ENCODE measurements at regions not wholly inside any gene's neighbourhood (a gene's known extent, or its start where the extent isn't known, plus 50 kb on each side); places are given as distances from the start of the nearest gene placed in this dataset.
A peak's percentile ranks its signal among the peaks of the same experiment; 100 is the strongest.

- TF ChIP-seq, protein P1, sequence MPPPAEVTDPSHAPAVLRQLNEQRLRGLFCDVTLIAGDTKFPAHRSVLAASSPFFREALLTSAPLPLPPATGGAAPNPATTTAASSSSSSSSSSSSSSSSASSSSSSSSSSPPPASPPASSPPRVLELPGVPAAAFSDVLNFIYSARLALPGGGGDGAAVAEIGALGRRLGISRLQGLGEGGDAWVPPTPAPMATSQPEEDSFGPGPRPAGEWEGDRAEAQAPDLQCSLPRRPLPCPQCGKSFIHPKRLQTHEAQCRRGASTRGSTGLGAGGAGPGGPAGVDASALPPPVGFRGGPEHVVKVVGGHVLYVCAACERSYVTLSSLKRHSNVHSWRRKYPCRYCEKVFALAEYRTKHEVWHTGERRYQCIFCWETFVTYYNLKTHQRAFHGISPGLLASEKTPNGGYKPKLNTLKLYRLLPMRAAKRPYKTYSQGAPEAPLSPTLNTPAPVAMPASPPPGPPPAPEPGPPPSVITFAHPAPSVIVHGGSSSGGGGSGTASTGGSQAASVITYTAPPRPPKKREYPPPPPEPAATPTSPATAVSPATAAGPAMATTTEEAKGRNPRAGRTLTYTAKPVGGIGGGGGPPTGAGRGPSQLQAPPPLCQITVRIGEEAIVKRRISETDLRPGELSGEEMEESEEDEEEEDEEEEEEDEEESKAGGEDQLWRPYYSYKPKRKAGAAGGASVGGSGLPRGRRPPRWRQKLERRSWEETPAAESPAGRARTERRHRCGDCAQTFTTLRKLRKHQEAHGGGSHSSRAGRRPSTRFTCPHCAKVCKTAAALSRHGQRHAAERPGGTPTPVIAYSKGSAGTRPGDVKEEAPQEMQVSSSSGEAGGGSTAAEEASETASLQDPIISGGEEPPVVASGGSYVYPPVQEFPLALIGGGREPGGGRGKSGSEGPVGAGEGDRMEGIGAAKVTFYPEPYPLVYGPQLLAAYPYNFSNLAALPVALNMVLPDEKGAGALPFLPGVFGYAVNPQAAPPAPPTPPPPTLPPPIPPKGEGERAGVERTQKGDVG (CRISPR knock-in tag; IDR thresholded peaks at IDR 0.05; ENCODE audit: borderline replicate concordance), result no peak
- TF ChIP-seq ZSCAN22 (CRISPR knock-in tag; IDR thresholded peaks at IDR 0.05) (no peak), ZNF225 (CRISPR knock-in tag; IDR thresholded peaks at IDR 0.05) (no peak), CBX5 (CRISPR knock-in tag; IDR thresholded peaks at IDR 0.05; ENCODE audit: borderline replicate concordance) (0 out of 2 replicates have a peak, but pooled peaks have one; percentile 50), ZNF768 (CRISPR knock-in tag; IDR thresholded peaks at IDR 0.05) (peak; percentile 57; the same call in 1 of the 2 replicates), ZNF788 (CRISPR knock-in tag; IDR thresholded peaks at IDR 0.05; ENCODE audit: borderline replicate concordance) (no peak), FOSL2 (CRISPR knock-in tag; IDR thresholded peaks at IDR 0.05) (no peak), ZNF337 (CRISPR knock-in tag; IDR thresholded peaks at IDR 0.05; ENCODE audit: borderline replicate concordance, low read depth) (no peak)
- TF ChIP-seq, protein P2, sequence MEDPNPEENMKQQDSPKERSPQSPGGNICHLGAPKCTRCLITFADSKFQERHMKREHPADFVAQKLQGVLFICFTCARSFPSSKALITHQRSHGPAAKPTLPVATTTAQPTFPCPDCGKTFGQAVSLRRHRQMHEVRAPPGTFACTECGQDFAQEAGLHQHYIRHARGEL (CRISPR knock-in tag; IDR thresholded peaks at IDR 0.05), result no peak
- TF ChIP-seq, protein P3, sequence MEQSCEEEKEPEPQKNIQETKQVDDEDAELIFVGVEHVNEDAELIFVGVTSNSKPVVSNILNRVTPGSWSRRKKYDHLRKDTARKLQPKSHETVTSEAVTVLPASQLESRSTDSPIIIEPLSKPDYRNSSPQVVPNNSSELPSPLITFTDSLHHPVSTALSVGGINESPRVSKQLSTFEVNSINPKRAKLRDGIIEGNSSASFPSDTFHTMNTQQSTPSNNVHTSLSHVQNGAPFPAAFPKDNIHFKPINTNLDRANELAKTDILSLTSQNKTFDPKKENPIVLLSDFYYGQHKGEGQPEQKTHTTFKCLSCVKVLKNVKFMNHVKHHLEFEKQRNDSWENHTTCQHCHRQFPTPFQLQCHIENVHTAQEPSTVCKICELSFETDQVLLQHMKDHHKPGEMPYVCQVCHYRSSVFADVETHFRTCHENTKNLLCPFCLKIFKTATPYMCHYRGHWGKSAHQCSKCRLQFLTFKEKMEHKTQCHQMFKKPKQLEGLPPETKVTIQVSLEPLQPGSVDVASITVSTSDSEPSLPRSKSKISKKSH (CRISPR knock-in tag; IDR thresholded peaks at IDR 0.05; ENCODE audit: borderline replicate concordance), result 0 out of 2 replicates have a peak, but pooled peaks have one; percentile 29
- TF ChIP-seq, protein P4, sequence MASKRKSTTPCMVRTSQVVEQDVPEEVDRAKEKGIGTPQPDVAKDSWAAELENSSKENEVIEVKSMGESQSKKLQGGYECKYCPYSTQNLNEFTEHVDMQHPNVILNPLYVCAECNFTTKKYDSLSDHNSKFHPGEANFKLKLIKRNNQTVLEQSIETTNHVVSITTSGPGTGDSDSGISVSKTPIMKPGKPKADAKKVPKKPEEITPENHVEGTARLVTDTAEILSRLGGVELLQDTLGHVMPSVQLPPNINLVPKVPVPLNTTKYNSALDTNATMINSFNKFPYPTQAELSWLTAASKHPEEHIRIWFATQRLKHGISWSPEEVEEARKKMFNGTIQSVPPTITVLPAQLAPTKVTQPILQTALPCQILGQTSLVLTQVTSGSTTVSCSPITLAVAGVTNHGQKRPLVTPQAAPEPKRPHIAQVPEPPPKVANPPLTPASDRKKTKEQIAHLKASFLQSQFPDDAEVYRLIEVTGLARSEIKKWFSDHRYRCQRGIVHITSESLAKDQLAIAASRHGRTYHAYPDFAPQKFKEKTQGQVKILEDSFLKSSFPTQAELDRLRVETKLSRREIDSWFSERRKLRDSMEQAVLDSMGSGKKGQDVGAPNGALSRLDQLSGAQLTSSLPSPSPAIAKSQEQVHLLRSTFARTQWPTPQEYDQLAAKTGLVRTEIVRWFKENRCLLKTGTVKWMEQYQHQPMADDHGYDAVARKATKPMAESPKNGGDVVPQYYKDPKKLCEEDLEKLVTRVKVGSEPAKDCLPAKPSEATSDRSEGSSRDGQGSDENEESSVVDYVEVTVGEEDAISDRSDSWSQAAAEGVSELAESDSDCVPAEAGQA (IDR thresholded peaks at IDR 0.05; ENCODE audit: low read depth), result no peak
- TF ChIP-seq, protein P4 (CRISPR knock-in tag; IDR thresholded peaks at IDR 0.05; ENCODE audit: borderline replicate concordance), result no peak
- TF ChIP-seq, protein P5, sequence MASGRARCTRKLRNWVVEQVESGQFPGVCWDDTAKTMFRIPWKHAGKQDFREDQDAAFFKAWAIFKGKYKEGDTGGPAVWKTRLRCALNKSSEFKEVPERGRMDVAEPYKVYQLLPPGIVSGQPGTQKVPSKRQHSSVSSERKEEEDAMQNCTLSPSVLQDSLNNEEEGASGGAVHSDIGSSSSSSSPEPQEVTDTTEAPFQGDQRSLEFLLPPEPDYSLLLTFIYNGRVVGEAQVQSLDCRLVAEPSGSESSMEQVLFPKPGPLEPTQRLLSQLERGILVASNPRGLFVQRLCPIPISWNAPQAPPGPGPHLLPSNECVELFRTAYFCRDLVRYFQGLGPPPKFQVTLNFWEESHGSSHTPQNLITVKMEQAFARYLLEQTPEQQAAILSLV (CRISPR knock-in tag; IDR thresholded peaks at IDR 0.05; ENCODE audit: borderline replicate concordance), result no peak
- TF ChIP-seq, protein P6, sequence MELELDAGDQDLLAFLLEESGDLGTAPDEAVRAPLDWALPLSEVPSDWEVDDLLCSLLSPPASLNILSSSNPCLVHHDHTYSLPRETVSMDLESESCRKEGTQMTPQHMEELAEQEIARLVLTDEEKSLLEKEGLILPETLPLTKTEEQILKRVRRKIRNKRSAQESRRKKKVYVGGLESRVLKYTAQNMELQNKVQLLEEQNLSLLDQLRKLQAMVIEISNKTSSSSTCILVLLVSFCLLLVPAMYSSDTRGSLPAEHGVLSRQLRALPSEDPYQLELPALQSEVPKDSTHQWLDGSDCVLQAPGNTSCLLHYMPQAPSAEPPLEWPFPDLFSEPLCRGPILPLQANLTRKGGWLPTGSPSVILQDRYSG (CRISPR knock-in tag; IDR thresholded peaks at IDR 0.05), result no peak
Observed at GRCh38 chr15:97903971-97904572, 56.4 kb upstream of the ARRDC4 start (continued).

Data from HepG2 (cell line).